GM18511 (cell line): ENCODE measurements at regions not wholly inside any gene's neighbourhood (a gene's known extent, or its start where the extent isn't known, plus 50 kb on each side); places are given as distances from the start of the nearest gene placed in this dataset.
"Not testable (repeated sequence)": the region's sequence is repeated elsewhere in the genome, so short reads cannot be mapped to it uniquely, and the experiment has no call there.

Source experiments
- ATAC-seq: cut with Tn5 transposase; IDR thresholded peaks from one replicate; pipeline ENCODE4 v1.9.1; 2021; ENCODE audit warnings: mild to moderate bottlenecking, moderate library complexity; ENCODE audit not compliant: unreplicated experiment

- ATAC-seq = no peak
Observed at GRCh38 chr3:25895031-25895430, 105.1 kb downstream of the OXSM start.

GRCh38 chr3:25895443-25895842, 105.6 kb downstream of the OXSM start:
- ATAC-seq = no peak

- peak; percentile 81 for ATAC-seq
Observed at GRCh38 chr3:25897019-25897418, 107.1 kb downstream of the OXSM start.

GRCh38 chr3:25899352-25900101, 109.6 kb downstream of the OXSM start:
- no peak for ATAC-seq

- no peak for ATAC-seq
Observed at GRCh38 chr3:25900161-25900560, 110.3 kb downstream of the OXSM start.

GRCh38 chr3:25901796-25902195, 111.9 kb downstream of the OXSM start:
- no peak for ATAC-seq

- ATAC-seq = no peak
Observed at GRCh38 chr3:25902586-25902985, 112.7 kb downstream of the OXSM start.

GRCh38 chr3:25903371-25904129, 113.7 kb downstream of the OXSM start:
- no peak for ATAC-seq

GRCh38 chr3:25904206-25904605, 114.3 kb downstream of the OXSM start:
- no peak for ATAC-seq

- no peak for ATAC-seq
Observed at GRCh38 chr3:25906132-25906906, 116.4 kb downstream of the OXSM start.

GRCh38 chr3:25907081-25907480, 117.2 kb downstream of the OXSM start:
- no peak for ATAC-seq

GRCh38 chr3:25910105-25910504, 120.2 kb downstream of the OXSM start:
- ATAC-seq = no peak

- no peak for ATAC-seq
Observed at GRCh38 chr3:25910997-25911396, 121.1 kb downstream of the OXSM start.

GRCh38 chr3:25911525-25912295, 121.8 kb downstream of the OXSM start:
- no peak for ATAC-seq

- ATAC-seq = no peak
Observed at GRCh38 chr3:25913179-25913578, 123.3 kb downstream of the OXSM start.

GRCh38 chr3:25915673-25916072, 125.8 kb downstream of the OXSM start:
- no peak for ATAC-seq

- no peak for ATAC-seq
Observed at GRCh38 chr3:25916321-25916720, 126.4 kb downstream of the OXSM start.

- ATAC-seq = not testable (repeated sequence)
Observed at GRCh38 chr3:25931967-25932366, 142.1 kb downstream of the OXSM start.

- no peak for ATAC-seq
Observed at GRCh38 chr3:25938566-25939325, 148.9 kb downstream of the OXSM start.

- ATAC-seq = no peak
Observed at GRCh38 chr3:25940935-25941334, 151.0 kb downstream of the OXSM start.
